Stimulated activated CD8-positive, alpha-beta memory T cell treated with anti-CD3 and anti-CD28 coated beads, Interleukin-15, amount 100 ng/mL, for 24 hours (primary cell): ENCODE measurements at regions not wholly inside any gene's neighbourhood (a gene's known extent, or its start where the extent isn't known, plus 50 kb on each side); places are given as distances from the start of the nearest gene placed in this dataset.

Experiments used
- DNase-seq: peaks from one replicate; pipeline ENCODE4 v3.0.0-alpha.2; 2020; ENCODE audit warnings: low read depth

DNA sequence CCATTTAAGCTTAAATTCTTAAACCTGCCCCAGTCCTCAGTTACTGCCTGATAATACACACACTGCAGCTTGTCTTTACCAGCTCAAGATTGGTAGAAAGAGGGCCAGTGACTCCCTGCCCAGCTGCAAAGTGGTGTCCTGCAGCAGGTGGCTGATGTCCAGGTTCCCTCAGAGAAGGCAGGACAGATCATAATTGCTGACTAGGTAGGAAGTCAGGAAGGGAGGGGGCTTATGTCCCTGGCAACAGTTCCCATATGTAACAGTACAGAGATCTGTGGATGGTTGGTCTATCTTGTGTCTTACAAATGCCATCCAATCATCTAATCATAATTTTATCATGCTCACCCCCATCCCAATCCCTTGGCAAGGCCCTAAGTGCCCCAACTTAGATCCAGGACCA lies 492.1 kb upstream of the PPP2R3A start:
- no peak for DNase-seq

DNA sequence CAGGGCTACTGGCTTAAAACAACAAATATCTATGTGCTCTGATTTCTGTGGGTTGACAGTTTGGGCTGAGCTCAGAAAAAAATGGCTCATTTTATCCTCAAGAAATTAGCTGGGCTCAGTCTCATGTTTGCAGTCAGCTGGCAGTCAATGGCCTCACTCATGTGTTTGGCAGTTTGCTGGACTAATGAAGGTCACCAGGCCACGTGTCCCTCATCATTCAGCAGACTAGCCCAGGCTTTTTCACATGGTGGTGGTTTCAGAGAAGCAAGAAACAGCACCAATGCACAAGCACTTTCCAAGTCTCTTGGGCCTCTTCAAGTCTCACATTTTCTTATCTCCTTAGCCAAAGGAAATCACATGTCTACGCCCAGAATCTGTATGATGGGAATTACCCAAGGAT lies 478.3 kb upstream of the PPP2R3A start:
- no peak for DNase-seq

DNA sequence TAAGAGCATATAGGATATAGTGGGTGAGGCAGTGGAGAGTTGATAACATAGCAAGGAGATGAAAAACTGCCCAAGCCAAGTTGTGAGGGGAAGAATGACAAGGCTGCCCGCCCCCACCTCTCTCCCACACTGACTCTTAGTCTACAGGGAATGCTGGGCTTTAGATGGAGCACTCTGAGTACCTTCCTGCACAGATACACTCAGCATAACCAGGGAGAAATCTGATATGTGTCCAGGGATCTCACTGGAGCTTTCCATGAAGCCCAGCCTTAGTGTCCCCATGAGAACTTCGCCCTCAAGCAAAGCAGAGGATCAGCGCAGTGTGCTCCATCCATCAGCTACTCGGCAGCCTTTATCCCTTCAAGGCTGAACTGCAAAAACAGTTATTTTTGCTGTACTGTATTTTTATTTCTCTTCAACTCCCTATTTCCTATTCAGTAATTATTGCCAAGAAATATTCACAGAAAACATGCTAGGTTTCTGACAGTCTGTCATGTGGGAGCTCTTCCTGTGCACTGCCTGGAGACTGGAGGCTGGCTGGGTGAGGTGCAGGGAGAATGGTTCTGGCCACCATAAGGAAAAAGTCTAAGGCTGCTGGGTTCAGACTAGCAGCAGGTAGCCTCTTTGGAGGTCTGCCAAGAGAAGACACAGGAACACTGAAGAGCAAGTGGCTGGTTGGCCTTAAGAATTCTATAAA lies 475.2 kb upstream of the PPP2R3A start:
- DNase-seq, result no peak

DNA sequence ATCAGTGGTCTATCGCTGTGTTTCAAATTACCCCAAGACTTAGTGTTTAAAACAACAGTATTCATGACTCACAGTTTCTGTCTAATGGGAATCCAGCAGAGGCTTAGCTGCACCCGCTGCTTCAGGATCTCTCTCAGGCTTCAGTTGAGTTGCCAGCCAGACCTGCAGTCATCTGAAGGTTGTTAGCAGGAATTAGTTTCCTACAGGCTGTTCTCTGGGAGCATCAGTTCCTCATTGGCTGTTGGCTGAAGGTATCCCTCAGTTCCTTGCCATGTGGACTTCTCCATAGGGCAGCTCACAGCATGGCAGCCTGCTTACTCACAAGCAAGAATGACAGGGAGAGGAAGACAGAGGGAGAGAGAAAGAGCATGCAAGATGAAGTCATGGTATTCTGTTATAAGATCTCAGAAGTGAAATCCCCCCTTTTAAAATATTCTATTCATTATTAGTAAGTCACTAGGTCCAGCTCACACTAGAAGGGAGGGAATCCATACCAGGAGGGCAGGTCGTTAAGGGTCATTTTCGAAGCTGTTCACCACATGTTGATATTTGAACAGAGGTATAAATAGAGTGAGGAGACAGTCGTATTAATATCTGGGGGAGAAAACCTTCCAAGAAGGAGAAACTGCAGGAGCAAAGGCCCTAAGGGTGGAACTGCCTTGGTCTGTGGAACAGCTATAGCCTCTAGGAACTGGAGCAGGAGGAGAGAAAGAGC lies 473.9 kb upstream of the PPP2R3A start:
- no peak for DNase-seq

DNA sequence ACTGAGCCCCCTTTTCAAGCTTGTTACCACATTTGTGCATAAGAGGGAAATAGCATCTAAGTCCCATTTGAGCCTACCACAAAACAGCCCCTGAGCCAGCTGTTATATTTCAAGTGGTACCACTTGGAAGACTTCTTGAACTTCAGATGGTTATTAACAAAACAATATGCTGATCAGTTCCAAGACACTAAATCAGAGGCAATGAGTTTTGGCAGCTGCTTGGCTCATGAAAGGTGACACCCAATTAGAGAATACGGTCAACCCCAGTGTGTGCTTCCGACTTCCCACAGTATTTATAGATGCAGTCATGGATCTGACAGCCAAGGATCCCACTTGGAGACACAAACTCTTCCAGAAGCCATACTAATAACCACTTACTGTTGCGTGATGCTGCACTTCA lies 469.6 kb upstream of the PPP2R3A start:
- DNase-seq, result no peak

DNA sequence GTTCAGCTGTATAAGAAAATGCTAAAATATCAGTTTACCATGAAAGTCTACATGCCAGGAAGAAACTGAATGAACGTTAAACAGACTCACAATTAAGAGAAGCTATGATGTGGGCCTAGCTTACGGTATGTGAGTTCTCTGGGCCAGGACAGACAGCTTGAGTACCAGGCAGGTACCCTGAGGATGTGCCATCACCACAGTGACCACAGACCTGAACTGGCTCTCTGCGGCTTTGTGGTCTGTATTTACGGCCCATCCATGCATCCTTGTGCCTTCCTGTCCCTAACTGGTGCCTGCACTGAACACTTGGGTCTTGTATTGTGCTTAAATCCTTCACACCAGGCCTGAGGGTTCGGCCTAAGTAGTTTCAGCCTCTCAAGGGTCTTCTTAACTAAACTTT lies 467.5 kb upstream of the PPP2R3A start:
- DNase-seq, result no peak

DNA sequence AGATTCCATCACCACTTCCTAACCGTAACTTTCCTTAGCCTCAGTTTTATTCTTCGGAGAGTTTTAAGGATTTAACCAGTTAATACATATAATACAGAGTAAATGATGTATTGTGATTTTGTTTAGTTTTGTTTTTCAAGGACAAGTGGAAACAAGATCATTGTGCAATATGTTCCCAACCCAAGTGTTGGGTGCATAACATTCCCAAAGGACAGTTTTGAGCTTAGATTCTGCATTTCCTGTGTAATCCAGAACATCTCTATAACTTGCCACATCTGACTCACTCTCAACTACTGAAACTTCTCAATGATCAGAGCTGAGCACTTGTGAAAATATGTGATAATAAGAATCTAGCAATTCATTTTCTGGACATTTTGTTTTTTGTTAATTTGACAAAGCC lies 466.1 kb upstream of the PPP2R3A start:
- DNase-seq, result no peak

DNA sequence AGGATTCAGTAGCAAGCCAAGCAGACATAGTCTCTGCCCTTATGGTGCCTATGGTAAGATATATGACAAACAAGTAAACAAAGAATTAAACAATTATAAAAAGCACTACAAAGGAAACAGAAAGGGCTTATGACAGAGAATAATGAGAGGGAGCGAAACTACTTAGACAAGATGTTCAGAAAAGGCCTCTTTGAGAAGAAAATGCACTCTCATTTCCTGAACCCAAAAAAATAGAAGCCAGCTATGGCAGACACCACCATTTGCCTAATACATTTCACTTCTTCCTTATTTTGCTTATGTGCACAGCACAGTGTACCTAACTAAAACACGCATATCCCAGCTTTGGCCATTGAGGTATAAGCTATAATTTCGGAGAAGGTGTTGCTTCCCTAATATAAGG lies 465.5 kb upstream of the PPP2R3A start:
- DNase-seq, result no peak

DNA sequence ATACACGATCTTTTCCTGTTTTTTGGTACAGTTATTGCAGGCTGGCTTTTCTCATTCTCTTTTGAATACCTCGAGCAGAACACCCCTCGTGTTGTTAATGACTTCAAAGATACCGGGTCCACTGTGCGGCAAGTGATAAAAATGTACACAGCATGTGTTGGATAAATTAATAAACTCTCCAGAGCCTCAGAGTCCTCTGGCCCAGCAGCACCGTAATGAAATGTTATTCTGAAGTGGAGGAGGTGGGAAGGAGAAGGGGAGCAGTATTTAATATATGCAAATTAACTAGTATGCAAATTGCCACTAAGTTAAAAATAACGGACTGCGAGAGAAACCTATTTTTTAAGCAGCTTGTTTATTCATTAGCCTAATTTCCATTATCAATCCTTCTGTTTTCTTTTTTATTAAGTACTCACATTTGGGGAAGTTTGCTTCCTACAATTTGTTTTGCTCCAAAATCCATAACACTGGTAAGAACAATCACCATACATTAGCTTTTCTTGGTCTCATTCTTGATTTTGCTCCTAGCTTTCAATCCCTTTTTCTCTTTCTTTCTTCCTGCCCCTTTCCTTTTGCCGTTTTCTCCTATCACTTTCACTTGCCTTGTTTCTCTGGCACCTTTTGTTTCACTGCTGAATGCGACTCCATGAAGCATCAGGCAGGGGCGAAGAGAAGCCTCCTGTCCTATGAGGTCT lies 462.3 kb upstream of the PPP2R3A start:
- no peak for DNase-seq

DNA sequence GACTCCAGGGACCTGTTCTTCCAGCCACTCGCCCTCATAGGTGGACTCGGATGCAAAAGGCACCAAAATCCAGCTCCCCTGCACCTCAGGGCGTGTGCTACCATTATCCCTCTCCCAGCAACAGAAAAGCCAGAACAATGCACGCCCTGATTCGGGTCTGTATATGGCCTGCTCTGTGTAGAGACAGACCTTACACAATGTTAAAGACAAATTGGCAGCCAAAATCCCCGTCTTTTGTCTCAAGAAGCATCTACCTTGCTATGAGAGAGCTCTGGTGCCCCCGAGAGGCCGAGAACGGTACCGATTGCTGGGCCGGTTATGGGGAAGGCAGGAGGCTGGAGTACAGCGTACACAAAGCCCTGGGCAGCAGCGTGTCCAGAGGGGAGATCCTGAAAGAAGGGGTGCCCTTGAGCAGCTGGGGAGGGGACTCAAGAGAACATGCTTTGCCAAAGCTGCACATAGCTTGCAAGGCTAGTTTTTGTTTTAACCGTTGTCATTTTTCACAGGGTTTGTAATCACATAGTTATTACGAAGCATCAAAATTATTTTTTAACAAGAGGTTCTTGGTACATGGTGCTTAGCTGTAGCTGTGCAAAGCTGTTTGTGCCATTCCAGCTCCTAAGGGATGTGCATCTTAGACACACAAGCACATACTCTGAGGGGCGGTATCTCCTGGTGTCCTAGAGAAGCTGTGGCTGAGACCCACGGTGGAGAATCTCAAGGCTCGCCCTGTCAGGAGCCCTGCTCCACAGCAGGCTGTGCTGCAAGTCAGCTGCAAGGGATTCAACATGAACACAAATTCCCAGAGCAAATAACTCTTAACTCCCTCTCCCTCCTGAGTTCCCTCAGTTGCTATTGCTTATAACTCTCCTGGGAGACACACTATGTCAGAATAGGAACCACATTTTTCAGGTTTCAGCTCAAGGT lies 461.5 kb upstream of the PPP2R3A start:
- no peak for DNase-seq

DNA sequence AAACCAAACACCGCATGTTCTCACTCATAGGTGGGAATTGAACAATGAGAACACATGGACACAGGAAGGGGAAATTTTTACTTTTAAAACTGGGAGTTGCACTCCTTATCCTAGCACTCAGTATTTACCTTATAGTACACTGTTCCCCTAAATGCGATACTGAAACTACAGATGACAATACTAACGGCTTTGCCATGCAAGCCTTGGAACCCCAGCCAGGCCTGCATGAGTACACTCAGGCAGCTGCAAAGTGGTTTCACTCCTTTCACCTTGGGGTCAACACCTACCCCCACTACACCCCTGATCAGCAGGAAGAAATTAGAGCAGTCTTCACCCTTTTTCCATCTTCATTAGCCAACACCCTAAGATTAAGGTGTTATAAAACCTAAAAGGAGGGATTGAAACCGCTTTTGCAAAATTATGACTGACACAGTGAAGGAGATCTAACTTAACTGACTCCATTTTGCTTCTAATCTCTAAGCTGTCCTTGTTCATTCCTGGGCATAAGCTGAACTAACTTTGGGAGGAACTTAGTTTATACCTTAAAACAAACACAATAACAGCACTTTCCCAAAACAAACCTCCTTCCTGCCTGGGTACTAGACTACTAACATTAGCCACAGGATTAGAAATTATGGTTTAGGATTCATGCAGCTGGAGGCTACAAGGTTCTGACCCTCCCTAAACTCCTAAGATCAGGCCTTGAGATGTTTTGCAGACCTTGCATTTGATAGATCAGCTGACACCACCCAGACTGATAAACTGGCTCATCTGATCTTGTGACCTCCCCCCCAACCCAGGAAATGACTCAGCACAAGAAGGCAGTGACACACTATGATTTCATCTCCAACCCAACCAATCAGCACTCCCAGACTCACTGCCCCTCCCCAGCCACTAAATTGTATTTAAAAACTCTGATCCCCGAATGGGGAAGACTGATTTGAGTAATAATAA lies 452.1 kb upstream of the PPP2R3A start:
- DNase-seq, result no peak

DNA sequence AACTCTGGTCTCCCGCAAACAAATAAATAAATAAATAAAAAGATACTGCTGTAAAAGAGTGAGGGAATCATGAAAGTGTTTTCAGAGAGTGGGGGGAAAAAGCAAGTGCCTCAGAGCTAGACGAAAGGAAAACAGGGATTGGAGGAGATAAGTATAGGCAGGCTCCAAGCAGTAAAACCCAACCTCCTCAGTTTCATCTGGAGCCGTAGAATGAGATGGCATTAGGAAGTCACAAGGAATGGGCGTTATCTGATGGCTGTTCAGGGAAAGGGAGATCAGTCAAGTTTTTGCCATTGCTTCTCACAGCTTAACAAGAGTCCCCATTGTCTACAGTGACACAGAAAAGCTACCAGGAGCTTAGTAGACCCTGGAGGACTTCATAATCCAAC lies 451.5 kb upstream of the PPP2R3A start:
- DNase-seq, result no peak

DNA sequence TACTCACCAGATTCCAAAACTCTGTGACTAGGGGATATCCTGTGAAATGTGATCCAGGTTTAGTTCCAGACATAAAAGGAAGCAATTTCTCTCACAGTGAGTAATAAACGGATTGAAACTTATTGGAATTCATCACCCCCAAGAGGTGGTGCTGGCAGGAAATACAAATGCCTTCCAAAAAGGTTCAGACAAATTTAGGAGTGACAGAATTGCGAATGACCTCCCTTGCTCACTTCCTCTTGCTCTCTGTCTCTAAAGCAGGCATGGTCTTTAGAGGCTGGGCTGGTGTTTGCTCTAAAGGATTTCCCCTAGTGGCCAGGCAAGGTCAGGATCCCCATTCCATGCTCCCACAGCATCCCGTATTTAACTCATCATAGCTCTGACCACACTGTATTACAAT lies 449.4 kb upstream of the PPP2R3A start:
- DNase-seq, result no peak

DNA sequence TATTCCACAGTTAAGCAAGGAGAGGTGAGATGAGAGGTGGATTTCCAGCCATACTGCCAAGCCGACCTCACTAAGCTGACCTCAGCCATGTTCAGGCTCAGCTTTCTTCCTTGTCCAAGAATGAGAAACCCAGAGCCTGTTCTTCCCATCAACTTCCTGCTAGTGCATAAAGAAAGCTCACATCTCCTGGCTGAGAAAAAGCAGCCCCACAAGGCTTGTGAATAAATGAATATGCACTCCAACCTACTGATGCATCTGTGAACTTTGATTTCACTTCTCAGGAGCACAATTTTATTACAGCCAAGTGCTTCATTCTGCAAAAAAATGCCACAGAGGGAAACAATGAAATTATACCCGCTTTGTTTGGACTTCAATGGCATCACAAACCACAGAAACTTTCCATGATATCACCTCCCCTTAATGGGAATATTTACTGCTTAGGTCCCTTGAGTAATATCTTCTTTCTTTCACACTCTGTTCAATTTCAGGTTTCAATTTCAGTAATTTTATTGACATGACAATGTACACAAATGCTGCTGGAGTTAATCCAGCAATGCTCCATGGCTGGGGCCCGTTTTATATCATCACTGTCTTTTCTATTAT lies 437.0 kb upstream of the PPP2R3A start:
- no peak for DNase-seq

DNA sequence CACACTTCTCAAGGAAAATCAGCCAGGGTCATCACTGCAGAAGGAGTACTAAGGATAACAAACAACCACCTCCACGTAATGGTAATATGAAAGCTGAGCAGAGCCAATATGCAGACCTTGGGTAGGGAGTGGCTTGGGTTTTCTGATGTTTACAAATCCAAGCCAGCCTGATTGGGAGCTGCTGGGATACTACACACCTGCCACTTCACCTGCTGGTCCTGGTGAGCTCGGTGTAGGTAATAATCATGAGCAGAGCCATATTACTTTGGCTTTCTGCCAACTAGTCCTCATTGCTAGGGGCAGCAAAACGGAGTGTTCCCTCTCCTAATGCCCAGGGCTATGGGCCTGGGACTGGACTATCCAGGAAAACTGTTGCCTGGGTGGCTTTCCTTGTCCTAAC lies 433.5 kb upstream of the PPP2R3A start:
- DNase-seq, result no peak

DNA sequence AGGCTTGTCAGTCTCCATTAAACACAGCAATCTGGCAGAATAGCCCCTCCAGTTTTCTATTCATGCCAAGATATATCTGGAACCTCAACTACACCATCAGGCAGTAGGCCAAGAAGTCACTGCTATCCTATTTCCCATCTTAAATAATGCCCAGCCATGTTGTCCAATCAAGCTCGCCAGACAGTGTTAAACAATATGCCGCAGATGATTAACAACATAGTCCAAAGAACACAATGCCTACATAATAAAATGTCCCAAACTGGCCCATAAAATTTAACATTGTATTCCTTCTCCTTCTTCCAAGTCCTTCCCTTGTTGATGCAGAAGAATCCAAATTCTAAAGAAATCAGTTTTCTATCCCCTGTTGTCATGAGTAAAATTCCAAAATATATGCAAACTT lies 427.4 kb upstream of the PPP2R3A start:
- no peak for DNase-seq

DNA sequence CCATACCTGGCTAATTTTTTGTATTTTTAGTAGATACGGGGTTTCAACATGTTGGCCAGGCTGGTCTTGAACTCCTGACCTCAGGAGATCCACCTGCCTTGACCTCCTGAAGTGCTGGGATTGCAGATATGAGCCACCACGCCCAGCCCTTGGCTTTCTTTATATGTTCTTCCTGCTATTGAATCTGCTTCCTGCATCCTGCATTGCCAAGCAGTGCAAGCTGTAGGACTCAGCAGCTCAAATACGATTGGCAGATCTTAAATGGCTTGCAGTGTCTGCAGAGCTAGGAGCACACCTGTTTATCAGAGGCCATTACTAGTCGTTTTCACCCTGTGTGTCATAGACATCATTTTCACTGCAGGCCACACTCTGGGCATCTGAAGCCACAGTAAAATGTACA lies 426.2 kb upstream of the PPP2R3A start:
- no peak for DNase-seq

DNA sequence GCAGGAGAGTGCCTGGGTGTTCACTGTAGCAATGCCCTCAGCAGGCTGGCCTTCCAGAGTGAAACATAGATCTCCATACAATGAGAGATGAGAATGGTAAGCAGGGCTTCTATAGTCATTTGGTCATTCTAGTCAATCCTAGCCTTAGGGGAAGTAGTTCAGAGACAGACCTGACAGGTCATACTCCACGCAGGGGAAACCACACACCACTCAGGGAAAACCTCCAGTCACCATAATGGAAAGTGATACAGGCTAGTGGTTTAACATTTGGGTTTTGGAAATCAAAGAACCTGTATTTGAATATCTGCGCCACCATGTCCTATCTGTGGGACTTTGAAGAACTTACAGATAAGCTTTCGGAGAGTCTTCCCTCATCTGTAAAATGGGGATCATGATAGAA lies 425.7 kb upstream of the PPP2R3A start:
- DNase-seq, result no peak

DNA sequence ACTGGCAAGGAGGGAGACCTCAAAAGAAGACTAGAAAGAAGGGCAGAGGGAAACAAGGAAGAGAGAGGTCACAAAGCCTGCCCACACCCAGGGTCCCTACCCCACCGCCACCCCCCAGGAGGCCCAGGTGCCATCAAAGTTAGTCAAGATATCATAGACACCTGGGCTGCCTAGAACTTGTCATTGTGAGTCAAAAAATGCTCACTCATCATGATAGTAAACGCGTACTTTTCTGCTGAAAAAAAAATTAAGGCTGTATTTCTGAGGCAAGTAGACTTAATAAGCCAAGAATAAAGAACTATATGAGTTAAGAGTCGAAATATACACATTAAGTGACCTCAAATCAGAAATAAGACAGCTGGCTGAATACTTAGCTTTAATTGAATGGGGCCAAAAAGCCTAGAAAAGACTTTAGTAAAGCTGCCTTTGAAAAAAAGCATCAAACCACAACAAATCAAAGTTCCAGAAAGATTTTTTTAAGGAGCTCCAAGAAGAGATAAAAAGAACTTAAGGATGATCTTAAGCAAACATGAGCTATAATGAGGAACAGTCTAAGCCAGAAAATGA lies 415.5 kb upstream of the PPP2R3A start:
- DNase-seq, result no peak

DNA sequence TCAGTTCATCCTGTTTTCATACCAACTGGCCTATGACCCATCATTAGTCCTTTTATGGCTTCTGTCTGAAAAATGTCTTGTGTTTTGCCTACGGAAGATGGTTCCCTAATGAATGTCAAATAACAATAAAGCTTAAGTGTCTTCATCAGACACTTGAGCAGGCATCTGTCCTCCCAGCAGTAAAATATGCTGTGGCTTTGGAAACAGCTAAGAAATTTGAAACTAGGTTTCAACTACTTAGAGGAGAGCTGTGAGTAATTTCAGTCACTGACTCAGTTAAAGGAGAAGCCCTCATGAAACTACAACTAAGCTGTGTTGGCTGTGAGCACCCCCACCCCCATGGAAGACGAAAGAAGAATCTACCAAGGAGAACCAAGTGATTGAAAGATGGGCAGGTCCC lies 409.4 kb upstream of the PPP2R3A start:
- DNase-seq, result no peak
